ENCODE measurements at regions not wholly inside any gene's neighbourhood (a gene's known extent, or its start where the extent isn't known, plus 50 kb on each side); places are given as distances from the start of the nearest gene placed in this dataset.
"Not testable (repeated sequence)": the region's sequence is repeated elsewhere in the genome, so short reads cannot be mapped to it uniquely, and the experiment has no call there.

DNA sequence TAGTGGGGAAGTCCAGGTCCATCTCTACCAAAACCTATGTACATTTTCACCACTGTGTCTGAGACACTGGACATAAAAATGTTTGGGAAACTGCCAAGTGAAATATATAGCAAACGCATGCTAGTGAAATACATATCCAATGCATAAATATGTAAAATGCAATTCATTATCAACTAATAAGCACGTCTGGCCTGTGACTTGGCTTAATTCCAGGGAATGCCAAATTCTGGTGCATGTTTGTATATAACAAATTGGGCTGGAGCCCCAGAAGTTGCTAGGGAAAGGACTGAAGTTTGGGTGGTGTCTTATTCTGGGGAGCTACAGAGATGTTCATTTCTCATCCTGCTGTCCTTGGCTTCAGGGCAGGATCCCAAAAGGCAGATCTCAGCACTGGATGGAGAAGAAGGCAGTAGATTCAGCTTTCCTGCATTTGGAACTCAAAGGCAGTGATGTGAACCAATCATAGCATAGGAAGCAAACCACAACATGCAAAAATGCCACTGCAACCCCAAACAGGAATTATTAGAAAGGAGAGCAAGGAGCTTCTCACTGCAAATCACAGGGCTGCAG is 184.3 kb downstream of the HS3ST3A1 start:
- H3K4me3 ChIP-seq (ENCODE audit: low read depth, low read length), result no peak overlapping the region
- TF ChIP-seq, protein P1, sequence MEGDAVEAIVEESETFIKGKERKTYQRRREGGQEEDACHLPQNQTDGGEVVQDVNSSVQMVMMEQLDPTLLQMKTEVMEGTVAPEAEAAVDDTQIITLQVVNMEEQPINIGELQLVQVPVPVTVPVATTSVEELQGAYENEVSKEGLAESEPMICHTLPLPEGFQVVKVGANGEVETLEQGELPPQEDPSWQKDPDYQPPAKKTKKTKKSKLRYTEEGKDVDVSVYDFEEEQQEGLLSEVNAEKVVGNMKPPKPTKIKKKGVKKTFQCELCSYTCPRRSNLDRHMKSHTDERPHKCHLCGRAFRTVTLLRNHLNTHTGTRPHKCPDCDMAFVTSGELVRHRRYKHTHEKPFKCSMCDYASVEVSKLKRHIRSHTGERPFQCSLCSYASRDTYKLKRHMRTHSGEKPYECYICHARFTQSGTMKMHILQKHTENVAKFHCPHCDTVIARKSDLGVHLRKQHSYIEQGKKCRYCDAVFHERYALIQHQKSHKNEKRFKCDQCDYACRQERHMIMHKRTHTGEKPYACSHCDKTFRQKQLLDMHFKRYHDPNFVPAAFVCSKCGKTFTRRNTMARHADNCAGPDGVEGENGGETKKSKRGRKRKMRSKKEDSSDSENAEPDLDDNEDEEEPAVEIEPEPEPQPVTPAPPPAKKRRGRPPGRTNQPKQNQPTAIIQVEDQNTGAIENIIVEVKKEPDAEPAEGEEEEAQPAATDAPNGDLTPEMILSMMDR (IDR thresholded peaks at IDR 0.05; ENCODE audit: insufficient read depth, low read length), result no peak
- DNase-seq (ENCODE audit: low read depth), result no peak

DNA sequence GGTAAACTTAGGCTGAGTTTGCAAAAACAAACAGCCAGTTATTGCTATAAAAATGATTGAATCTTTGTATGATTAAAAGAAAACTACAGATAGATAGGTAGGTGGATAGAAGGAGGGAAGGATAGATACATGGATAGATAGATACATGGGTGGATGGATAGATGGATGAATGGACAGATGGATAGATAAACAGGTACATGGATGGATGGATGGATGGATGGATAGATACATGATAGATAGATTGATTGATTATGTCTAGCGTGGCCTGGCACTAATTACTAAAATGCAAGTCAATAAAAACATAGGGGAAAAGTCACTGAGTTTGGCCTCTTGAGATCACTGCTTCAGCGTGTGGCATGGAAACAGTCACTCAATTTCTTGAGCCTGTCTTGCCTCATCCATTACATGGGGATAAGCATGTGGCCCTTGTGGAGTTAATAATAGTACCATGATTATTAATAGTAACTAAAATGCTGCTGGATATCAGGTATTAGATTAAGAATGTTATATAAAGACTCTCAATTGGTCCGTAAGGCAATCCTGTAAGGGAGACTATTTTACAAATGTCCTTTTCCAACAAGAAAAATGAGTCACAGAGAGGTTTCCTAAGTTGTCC is 184.9 kb downstream of the HS3ST3A1 start:
- no peak for DNase-seq (ENCODE audit: low read depth)
- no peak overlapping the region for H3K4me3 ChIP-seq (ENCODE audit: low read depth, low read length)
- TF ChIP-seq, protein P1 (IDR thresholded peaks at IDR 0.05; ENCODE audit: insufficient read depth, low read length), result no peak

DNA sequence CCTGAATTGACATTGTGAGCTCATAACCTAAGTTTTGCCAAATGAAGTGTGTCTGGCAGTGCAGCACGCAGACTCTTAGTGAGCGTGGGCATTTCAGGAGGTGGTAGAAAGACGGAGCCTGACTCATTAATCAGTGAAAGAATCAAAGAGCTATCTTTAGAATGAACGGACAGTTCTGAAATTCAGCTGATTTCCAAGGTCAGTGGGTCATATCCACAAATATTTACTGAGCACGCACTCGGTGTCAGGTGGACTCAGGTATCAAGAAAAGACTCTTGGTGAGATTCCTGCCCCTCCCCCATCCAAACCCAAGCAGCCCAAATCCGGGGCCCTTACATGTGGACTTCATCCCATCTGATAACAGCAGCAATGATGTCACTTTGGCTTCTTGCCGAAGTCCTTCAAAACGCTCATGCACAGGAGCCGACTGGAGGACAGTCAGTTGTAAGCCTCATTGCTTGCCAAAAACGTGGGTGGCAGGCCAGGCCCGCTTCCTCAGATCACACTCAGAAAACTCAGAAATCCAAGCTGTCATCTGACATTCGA is 185.8 kb downstream of the HS3ST3A1 start:
- peak; percentile 69 for DNase-seq (ENCODE audit: low read depth)
- TF ChIP-seq, protein P1 (IDR thresholded peaks at IDR 0.05; ENCODE audit: insufficient read depth, low read length), result no peak
- no peak overlapping the region for H3K4me3 ChIP-seq (ENCODE audit: low read depth, low read length)

DNA sequence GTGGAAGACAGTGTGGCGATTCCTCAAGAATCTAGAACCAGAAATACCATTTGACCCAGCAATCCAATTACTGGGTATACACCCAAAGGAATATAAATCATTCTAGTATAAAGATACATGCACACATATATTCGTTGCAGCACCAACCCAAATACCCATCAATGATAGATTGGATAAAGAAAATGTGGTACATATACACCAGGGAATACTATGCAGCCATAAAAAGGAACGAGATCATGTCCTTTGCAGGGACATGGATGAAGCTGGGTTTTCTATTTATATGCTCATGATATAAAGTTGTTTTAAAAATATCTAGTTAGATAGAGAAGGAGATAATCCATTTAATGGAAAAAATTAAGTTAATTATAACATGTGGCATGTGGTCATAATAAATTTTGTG is 186.5 kb downstream of the HS3ST3A1 start:
- not testable (repeated sequence) for DNase-seq (ENCODE audit: low read depth); H3K4me3 ChIP-seq (ENCODE audit: low read depth, low read length)

DNA sequence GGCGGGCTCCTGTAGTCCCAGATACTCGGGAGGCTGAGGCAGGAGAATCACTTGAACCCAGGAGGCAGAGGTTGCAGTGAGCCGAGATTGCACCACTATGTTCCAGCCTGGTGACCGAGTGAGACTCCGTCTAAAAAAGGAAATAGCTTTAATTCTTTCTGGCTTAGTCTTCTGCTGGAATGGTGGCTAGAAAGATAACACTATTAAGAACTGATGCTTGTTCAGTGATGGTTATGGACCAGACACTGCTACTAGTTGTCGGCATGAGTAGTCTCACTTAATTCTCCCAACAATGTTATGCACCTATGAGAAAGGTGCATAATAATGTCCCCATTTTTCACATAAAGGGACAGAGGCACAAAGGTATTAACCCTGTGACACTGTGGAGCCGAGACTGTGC is 188.7 kb downstream of the HS3ST3A1 start:
- TF ChIP-seq, protein P1 (IDR thresholded peaks at IDR 0.05; ENCODE audit: insufficient read depth, low read length), result no peak
- peak; percentile 40 for DNase-seq (ENCODE audit: low read depth)

DNA sequence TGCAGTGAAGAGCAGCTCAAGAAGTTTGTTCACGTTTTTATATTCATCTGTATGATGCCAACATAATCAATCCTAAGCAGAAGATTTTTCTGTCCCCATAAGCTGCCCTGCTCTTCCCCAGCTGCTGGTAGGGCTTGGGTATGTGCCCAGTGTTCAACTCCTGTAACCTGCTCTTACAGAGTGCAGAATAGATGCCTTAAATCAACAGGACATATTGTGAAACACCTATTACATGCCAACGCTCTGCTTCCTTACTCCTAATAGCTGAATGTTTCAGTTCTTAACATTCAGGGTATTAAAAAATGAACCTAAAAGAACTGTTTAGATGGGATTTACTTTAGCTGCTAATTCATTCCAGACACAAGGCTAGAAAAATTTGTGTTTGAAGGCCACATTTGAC is 190.9 kb downstream of the HS3ST3A1 start:
- H3K4me3 ChIP-seq (ENCODE audit: low read depth, low read length), result no peak overlapping the region
- peak; percentile 65 for DNase-seq (ENCODE audit: low read depth)
- TF ChIP-seq, protein P1 (IDR thresholded peaks at IDR 0.05; ENCODE audit: insufficient read depth, low read length), result no peak

More for the DNA sequence above, 188.7 kb downstream of the HS3ST3A1 start:
- H3K4me3 ChIP-seq (ENCODE audit: low read depth, low read length), result no peak overlapping the region

DNA sequence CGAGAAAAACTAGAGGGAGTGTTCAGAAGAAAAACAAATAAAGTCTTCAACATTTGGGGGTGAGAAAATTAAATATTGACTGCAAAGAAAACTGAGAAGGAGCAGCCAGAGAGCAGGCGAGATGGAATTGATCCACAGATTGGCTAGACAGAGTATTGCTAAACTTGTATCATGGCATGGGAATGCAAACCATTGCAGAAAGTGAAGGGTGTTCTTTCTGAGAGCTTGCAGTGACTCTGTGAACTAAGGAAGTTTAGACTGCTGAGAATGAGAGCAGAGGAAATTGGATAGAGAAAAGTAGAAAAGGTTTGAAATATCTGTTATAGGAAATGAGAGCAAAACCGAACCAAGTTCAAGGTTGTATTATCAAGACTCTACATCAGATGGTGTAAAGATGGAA is 191.5 kb downstream of the HS3ST3A1 start:
- TF ChIP-seq, protein P1 (IDR thresholded peaks at IDR 0.05; ENCODE audit: insufficient read depth, low read length), result no peak
- no peak overlapping the region for H3K4me3 ChIP-seq (ENCODE audit: low read depth, low read length)

More for the DNA sequence above, 191.5 kb downstream of the HS3ST3A1 start:
- no peak for DNase-seq (ENCODE audit: low read depth)
